ENCODE measurements at regions not wholly inside any gene's neighbourhood (a gene's known extent, or its start where the extent isn't known, plus 50 kb on each side); places are given as distances from the start of the nearest gene placed in this dataset.
"Not testable (repeated sequence)": the region's sequence is repeated elsewhere in the genome, so short reads cannot be mapped to it uniquely, and the experiment has no call there.

- not testable (repeated sequence) for FAIRE-seq
Observed at GRCh38 chr5:145446875-145447274, 388.3 kb downstream of the PRELID2 start.

- no peak for FAIRE-seq
Observed at GRCh38 chr5:145446412-145446811, 388.7 kb downstream of the PRELID2 start.

DNA sequence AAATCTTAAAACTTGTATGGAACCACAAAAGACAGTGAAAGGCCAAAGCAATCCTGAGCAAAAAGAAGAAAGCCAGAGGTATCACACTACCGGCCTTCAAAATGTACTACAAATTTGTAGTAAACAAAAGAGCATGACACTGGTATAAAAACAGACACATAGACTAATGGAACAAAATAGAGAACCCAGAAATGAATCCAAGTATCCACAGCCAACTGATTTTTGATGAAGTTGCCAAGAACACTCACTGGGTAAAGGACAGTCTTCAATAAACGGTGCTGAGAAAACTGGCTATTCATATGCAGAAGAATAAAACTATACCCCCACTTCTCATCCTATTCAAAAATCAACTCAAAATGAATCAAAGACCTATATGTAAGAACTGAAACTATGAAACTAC lies 390.1 kb downstream of the PRELID2 start:
- no peak for FAIRE-seq

DNA sequence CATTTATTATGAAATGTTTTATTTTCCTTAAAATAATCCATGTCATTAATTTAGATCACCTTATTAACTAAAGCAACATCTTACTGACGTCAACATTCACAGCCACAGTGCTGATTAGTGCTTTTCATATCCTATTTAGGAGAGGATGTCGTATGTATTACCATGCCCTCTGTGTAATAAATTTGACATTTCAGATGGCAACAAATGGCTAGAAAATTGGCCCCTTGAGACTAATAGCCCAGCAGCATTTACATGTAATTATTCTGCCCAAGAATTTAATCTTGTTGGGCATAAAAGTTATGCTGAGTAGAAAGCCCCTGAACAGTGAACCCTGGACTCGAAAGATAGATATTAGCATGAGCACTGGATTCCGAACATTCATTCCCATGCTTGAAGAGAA lies 391.2 kb downstream of the PRELID2 start:
- FAIRE-seq, result no peak

GRCh38 chr5:145443366-145443765 lies 391.8 kb downstream of the PRELID2 start:
- no peak for FAIRE-seq

- not testable (repeated sequence) for FAIRE-seq
Observed at GRCh38 chr5:145442661-145443060, 392.5 kb downstream of the PRELID2 start.

GRCh38 chr5:145441228-145441627 lies 393.9 kb downstream of the PRELID2 start:
- no peak for FAIRE-seq

GRCh38 chr5:145437627-145438026 lies 397.5 kb downstream of the PRELID2 start:
- FAIRE-seq, result no peak

DNA sequence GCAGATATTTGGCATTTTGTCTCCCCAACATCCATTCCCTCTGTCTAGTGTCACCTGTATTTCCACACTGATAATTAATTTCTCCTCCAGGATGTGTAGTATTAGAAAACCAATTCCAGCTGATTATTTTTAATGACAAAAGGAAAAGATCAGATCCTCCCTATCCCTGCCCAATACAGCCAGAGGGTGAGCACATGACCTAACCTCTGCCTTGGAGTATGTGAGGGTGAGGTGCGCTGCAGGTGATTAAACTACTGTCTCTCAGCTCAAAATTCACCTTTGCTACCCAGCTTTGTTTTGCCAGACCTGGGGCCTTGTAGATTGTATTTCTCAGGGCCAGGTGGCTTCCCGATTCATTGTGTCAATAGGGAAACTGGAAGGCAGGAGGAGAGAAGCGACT lies 402.1 kb downstream of the PRELID2 start:
- no peak for FAIRE-seq

- FAIRE-seq, result no peak
Observed at GRCh38 chr5:145429170-145429569, 406.0 kb downstream of the PRELID2 start.

DNA sequence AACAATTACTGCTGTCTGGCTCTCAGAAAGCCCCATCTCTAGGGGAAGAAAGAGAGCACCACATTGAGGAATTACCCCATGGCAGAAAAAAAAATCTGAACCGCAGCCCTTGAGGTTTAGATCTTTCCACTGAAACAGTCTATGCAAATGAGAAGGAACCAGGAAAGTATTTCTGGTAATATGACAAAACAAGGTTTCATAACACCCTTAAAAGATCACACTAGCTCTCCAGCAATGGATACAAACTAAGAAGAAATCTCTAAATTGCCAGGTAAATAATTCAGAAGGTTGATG lies 427.1 kb downstream of the PRELID2 start:
- FAIRE-seq, result no peak

- no peak for FAIRE-seq
Observed at GRCh38 chr5:145407300-145408047, 427.7 kb downstream of the PRELID2 start.

- FAIRE-seq, result no peak
Observed at GRCh38 chr5:145403992-145404391, 431.1 kb downstream of the PRELID2 start.

DNA sequence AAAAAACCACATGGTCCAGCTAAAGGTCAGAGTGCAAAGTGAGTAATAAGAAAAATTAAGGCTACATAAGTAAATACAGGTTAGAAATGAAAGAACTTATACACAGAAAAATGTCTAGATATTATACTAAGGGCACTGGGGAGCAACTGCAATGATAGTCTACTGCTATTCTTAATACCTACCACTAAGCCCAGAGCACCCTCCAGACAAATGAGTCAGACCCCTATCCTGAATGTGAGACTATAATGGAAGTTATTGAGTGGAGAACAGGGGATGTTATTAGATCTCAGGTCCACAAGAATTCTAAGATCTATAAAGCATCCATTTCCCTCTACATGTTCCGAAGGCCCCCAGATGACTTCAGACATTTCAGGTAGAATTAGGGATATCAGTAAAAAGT lies 438.3 kb downstream of the PRELID2 start:
- FAIRE-seq, result no peak

GRCh38 chr5:145395151-145395550 lies 440.0 kb downstream of the PRELID2 start:
- not testable (repeated sequence) for FAIRE-seq

DNA sequence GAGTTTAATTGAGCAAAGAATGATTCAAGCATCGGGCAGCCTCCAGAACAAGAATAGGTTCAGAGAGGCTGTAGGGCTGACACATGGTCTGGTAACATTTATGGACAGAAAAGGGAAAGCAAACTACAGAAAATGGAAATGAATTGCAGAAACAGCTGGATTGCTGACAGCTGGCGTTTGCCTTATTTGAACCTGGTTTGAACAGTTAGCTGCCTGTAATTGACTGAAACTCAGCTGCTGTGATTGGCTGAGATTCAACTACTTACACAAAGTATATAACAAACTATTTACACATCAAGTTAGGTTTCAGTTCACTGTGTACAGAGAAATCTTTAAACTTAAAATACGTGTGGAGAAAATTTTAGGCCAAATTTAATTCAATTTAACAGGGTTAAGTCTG lies 441.7 kb downstream of the PRELID2 start:
- FAIRE-seq, result no peak

DNA sequence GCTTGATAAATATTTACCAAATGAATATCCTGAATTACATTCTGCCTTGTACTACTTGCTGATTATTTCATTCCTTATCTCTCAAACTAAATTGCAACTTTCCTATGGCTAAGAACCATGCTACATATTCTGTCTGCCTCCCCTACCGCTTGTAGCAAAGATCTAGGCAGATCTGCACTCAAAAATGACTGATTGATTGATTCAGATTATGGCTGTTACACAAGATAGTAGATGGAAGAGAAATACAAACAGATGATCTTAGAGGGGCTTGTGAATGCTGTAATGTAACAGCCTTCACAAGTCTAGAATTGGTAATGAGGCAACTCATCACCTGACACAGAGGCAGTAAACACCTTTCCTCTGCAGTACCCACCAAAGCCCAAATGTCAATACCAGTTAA lies 446.1 kb downstream of the PRELID2 start:
- no peak for FAIRE-seq

DNA sequence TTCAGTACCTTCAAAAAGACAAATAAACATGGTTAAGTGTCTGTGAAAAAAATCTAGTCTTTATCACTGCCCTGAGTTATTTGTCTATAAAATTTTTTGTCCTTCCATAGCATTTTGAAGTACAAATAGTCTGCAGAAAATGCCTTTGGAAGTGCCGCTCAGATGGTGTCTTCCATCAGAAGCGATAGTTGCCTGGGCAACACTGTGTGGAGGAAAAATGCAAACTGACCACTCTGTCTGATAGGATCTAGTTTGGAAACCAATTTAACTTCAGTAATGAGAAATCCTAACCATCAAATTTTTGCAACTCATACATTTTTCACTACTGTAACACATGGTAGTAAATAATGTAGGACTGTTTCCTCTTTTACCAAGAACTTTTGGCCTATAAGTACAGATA lies 449.9 kb downstream of the PRELID2 start:
- no peak for FAIRE-seq

DNA sequence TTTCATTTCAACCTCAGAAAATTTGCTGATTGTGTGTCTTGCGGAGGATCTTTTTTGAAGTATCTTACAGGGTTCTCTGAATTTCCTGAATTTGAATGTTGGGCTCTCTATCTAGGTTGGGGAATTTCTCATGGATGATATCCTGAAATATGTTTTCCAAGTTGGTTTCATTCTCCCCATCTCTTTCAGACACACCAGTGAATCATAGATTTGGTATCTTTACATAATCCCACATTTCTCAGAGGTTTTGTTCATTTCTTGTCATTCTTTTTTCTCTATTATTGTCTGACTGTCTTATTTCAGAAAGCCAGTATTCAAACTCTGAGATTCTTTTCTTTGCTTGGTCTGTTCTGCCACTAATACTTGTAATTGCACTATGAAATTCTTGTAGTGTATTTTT lies 456.9 kb downstream of the PRELID2 start:
- no peak for FAIRE-seq

DNA sequence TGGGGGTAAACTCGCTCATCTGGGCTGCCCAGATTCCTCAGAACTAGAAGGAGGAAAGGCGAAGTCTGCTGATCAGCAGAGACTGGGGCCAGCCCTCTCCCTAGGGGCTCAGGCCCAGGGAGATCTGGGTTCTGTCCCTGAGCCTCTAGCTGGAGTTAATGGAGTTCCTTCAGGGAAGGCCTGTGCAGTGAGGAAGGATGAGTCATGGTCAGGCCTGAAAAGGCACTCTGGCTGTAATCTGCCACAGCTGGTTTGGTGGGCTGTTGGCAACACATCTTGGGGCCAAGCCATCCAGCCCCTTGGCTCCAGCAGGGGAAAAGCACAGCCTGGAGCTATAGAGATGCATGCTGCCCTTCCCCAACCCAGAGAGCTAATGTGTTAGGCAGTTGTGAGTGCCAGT lies 459.6 kb downstream of the PRELID2 start:
- no peak for FAIRE-seq

DNA sequence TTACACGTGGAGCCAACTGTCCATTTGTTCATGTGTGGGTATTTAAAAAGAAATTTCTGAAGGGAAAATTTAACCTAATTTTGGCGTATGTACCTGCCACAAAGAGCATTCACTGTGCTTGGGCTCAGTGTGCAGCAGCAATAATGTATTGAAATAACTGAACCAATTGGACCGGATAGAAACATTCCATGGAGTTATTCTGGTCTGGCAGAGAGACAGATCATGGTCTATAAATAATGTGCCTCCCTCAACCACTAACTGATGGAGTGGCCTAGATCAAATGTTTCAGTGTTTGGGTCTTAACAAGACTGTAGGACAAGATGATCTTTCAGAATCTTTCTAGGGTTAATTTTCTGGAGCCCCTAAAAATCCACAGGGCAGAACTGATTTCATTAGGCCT lies 469.7 kb downstream of the PRELID2 start:
- no peak for FAIRE-seq

DNA sequence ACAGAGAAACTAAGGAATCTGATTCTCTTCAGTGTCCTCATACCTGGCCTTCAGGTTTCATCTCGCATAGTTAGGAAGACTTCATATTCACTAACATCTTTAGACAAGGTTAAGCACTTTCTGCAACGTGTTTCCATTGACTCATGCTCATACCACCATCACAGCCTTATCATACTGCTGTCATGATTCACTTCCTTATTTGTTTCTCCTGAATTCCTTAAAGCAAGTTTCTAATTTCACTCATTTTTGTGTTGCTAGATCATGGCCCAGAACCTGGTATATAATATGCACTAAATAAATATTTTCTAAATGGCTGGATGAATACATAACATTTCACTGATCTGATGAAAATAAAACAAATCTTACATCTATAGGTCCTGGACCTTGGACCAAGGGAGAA lies 472.9 kb downstream of the PRELID2 start:
- no peak for FAIRE-seq

- no peak for FAIRE-seq
Observed at GRCh38 chr5:145360936-145361335, 474.2 kb downstream of the PRELID2 start.

GRCh38 chr5:145350513-145350912 lies 484.6 kb downstream of the PRELID2 start:
- no peak for FAIRE-seq

GRCh38 chr5:145347026-145347616 lies 488.0 kb downstream of the PRELID2 start:
- no peak for FAIRE-seq
